Tibial nerve (tissue), 4 donors: ENCODE measurements at regions not wholly inside any gene's neighbourhood (a gene's known extent, or its start where the extent isn't known, plus 50 kb on each side); places are given as distances from the start of the nearest gene placed in this dataset.

ENCODE experiments used
- EP300 ChIP-seq, 2 donors: sonication (generic); formaldehyde crosslinking; IDR thresholded peaks; one replicate each; pipeline ENCODE4 v1.6.1; 2017; ENCODE audit warnings: antibody characterized with exemption in 2 of 2, mild to moderate bottlenecking in 1 of 2
- POLR2A ChIP-seq, 2 donors: fragments of 450-650 bp; IDR thresholded peaks; one replicate each; pipeline ENCODE4 v1.6.1; 2017; ENCODE audit warnings: antibody characterized with exemption in 2 of 2, mild to moderate bottlenecking in 2 of 2, moderate library complexity in 2 of 2
- TF ChIP-seq, protein P1 (sequence below), 5 experiments: fragments of 200-600 bp in 3 of 5; fragments of 450-650 bp in 2 of 5; sonication (generic) in 3 of 5; IDR thresholded peaks; one replicate each; pipeline ENCODE4 v1.5.1; 2016 to 2019; ENCODE audit warnings: antibody characterized with exemption in 5 of 5, mild to moderate bottlenecking in 3 of 5, moderate library complexity in 2 of 5

DNA sequence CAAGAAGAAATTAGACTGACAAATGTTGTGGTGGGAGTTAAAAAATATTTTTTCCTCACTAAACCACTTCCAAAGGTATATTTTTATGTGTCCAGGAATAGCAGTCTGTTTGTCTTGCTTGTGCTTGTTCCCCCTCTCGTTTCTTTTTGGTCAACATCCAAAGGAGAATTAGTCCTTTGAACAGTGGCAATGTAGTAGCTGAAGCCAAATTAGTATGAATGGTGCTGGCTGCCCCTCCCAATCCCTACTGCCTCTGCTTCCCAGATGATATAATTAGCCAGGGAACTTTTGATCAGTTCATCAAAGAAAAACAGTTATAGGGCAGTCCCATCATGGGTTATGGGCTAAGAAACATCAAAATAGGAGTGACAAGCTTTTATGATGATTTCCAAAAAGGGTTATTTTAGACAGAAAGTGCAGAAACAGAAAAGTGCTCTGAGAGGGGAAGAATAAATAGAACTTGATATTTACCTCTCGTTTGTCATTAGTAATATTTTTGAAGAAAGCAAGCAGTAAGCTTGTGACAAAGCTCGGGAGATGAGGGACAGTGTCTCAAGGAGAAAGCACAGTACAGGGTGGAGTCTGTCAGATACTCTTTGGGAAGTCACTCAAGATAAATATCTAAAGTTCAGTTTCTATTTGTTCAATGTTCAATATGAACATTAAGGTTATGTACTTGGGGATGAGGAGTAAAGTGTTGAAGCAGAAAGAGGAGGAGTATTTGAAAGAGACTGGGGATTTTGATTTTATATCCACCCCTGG is 239.1 kb downstream of the HLX start:
- TF ChIP-seq, protein P1, sequence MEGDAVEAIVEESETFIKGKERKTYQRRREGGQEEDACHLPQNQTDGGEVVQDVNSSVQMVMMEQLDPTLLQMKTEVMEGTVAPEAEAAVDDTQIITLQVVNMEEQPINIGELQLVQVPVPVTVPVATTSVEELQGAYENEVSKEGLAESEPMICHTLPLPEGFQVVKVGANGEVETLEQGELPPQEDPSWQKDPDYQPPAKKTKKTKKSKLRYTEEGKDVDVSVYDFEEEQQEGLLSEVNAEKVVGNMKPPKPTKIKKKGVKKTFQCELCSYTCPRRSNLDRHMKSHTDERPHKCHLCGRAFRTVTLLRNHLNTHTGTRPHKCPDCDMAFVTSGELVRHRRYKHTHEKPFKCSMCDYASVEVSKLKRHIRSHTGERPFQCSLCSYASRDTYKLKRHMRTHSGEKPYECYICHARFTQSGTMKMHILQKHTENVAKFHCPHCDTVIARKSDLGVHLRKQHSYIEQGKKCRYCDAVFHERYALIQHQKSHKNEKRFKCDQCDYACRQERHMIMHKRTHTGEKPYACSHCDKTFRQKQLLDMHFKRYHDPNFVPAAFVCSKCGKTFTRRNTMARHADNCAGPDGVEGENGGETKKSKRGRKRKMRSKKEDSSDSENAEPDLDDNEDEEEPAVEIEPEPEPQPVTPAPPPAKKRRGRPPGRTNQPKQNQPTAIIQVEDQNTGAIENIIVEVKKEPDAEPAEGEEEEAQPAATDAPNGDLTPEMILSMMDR (IDR thresholded peaks at IDR 0.05), result no peak
- TF ChIP-seq EP300 (IDR thresholded peaks at IDR 0.05) (no peak), POLR2A (IDR thresholded peaks at IDR 0.05) (no peak)
